ENCODE measurements at regions not wholly inside any gene's neighbourhood (a gene's known extent, or its start where the extent isn't known, plus 50 kb on each side); places are given as distances from the start of the nearest gene placed in this dataset.
A peak's percentile ranks its signal among the peaks of the same experiment; 100 is the strongest.
"Not testable (repeated sequence)": the region's sequence is repeated elsewhere in the genome, so short reads cannot be mapped to it uniquely, and the experiment has no call there.

DNA sequence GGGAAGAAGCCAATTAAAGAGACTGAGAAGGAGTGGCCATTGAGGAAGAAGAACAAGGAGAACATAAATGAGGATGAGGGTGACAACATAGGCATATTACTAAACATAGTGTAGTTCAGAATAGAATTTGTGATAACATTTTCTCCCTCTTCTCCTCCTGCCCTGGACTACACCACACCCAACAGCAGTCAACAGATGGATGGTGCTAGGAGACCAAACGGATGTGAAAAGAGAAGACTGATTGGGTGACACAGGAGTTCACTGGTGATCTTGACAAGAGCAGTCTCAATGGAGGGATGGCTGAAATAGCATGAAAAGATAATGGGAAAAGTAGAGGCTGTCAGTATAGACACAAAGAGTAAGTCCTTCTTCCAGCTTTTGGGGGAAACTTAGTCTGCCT, 226.5 kb upstream of the FGF13 start:
- no peak for DNase-seq (ENCODE audit: low read depth)

GRCh38 chrX:138931212-138931611, 219.7 kb upstream of the FGF13 start:
- DNase-seq (ENCODE audit: low read depth): no peak

DNA sequence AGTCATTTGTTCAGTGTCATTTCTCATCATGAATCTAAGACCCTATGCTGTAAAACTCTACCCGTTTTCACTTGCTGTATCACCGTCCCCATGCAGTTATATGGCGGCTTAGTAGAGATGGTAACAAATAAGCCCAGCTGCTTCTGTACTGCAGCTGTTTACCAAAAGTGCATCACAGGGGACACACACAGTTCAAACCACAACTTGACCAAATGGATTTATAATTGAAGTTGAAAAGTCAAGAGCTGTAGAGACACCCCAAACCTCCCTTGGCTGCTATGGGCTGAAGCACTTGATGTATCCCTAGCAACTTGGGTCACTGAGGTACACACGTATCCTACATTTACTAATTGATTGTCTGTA, 219.0 kb upstream of the FGF13 start:
- DNase-seq (ENCODE audit: low read depth): peak; percentile 53

GRCh38 chrX:138929926-138930582, 218.5 kb upstream of the FGF13 start:
- no peak for DNase-seq (ENCODE audit: low read depth)

- no peak for DNase-seq (ENCODE audit: low read depth)
Observed at GRCh38 chrX:138928737-138929459, 217.4 kb upstream of the FGF13 start.

- peak; percentile 93 for DNase-seq (ENCODE audit: low read depth)
Observed at GRCh38 chrX:138925330-138925729, 213.8 kb upstream of the FGF13 start.

GRCh38 chrX:138923805-138924204, 212.3 kb upstream of the FGF13 start:
- no peak for DNase-seq (ENCODE audit: low read depth)

DNA sequence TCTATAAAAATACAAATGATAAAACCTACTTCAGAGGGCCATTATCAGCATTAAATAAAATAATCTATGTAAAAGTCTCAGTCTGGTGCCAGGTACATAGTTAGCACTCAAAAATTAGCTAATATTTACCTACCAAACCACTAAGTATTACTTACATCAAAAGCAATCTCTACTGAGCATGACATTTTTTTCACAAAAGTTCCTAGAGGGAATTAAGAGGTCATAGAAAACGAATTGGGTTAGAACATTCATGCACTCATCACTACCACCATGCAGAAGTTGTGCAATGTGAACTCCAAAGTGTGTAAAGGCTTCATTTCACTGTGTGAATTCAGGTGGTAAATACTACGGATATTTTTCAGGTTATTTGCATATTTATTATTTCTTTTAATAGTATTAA, 209.5 kb upstream of the FGF13 start:
- no peak for DNase-seq (ENCODE audit: low read depth)

DNA sequence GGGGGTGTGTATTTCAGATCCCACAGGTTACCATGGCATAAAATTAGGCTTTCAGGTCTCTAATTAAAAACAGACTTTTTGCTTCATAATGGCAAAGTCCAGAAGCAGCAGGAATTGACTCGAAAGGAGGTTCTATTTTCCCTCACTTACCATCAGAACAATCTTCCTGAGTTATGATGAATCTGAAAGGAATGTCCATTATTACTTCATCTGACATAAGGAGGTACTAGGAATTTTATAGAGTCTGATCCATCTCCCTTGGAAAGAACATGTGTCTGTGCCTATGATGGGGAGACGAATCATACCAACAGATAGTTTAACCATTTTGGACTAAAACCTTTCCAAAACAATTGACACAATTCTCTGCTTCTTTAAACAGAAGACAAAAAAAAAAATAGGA, 206.3 kb upstream of the FGF13 start:
- DNase-seq (ENCODE audit: low read depth): peak; percentile 73

- no peak for DNase-seq (ENCODE audit: low read depth)
Observed at GRCh38 chrX:138914767-138915166, 203.2 kb upstream of the FGF13 start.

DNA sequence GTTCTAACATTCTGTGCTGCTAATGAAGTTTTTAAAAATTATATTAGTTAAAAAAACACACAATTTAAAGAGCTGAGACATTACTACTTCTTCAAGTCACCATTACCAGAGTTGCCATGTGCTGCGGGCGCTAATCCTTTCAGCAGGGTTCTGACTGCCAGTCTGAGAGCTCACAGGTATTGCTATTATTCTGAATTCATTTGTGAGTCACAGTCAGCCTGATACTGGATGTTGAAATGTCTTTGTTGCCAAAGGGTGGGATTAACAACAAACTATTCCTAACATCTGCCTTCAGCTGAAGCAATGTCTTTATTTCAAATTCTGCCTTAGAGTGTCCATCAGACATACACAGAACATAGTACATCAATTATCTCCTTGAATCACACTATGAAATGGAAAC, 197.1 kb upstream of the FGF13 start:
- DNase-seq (ENCODE audit: low read depth): no peak

DNA sequence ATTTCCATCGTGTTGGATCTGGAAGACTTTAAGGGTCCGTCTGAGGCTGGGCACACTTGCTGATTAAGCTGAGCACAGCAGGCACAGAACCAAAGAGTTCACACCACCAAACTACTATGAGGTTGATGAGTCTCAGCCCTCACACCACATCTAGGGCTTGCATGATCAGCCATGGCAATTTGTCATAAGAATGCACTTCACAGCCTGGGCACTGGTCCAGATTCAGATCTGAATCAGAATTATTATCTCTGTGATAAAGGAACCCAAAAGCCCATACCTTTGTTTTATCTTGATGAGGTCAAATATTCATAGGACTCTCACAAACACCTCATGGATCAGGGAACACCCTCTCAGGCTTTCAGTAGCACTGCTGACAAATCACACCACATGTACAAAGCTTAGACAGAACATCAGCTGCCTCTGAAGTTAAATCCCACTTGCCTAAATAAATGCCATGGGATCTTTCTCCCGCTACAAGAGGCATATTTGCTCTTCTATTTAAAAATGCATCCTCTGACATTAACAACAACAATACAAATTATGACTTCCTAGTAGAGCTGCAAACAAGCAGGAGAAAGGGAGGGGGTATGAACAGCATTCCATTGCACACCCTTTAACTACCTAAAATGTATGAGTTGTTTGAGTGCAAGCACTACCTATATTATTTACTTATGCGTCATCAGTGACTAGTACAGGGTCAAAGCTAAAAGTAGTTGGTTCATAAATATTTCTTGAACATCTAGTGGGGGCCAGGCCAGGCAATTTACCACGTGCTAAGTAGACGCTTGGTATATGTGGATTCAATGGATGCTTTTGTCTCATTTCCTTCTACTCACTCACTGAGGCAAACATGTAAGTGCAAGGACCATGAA, 186.3 kb upstream of the FGF13 start:
- peak; percentile 41 for DNase-seq (ENCODE audit: low read depth)

- DNase-seq (ENCODE audit: low read depth): peak; percentile 13
Observed at GRCh38 chrX:138890491-138890890, 179.0 kb upstream of the FGF13 start.

DNA sequence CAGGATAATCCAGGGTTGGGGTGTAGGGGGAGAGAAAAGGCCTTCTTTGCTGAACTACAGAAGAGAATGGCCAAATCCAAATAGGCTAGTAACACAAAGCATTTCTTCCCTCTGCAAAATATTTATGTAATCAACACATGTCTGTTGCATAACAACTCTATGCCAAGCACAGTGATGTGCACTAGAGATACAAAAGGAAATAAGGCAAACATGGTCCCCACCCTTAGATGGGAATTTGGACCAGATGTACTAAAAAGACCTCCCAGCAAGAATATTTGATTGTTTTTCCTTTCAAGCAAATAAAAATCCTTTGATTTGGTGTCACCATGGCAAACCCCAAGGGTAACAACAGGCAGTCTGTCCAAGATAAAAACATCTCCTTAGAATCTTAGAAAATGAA, 177.6 kb upstream of the FGF13 start:
- no peak for DNase-seq (ENCODE audit: low read depth)

DNA sequence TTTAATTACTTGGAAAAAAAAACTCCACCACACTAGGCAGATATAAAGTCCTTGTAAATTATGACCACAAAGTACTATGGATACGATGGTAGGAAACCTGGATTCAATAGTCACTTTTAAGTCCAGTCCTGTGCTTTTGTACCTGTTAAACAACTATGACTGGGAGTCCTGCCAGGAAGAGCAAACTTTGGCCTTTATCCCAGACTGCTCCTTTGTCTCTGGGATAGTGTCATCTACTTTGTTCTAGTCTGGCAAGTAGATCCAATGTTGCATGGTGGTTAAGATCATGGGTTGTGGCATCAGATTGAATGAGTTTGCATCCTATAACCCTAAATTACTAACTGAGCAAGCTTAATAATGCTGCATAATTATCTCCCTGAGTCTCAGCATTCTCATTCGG, 175.3 kb upstream of the FGF13 start:
- DNase-seq (ENCODE audit: low read depth): peak; percentile 19

DNA sequence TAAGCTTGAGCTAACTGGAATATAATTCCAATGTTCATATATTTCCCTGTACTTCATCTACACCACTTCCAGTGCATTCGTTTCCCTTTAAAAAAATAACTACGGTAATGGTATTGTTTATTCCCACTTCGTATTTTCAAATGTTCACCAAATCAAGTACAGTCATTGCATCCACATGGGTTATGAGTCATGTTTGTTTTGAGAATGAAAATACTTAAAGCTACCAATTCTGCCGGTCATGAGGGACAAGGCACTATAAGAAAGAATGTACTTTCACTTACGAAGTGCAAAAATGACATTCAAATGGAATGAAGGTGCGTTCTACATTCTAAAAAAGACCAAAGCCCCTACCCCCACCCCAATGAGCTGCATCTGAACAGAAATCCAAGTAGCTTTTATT, 174.4 kb upstream of the FGF13 start:
- DNase-seq (ENCODE audit: low read depth): peak; percentile 61

DNA sequence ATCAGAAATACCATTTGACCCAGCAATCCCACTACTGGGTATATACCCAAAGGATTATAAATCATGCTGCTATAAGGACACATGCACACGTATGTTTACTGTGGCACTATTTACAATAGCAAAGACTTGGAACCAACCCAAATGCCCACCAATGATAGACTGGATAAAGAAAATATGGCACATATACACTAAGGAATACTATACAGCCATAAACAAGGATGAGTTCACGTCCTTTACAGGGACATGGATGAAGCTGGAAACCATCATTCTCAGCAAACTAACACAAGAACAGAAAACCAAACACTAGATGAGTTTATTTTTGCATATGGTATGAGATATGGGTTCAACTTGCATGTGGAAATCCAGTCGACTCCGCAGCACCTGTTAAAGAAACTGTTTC, 168.8 kb upstream of the FGF13 start:
- not testable (repeated sequence) for DNase-seq (ENCODE audit: low read depth)

GRCh38 chrX:138877746-138878145, 166.2 kb upstream of the FGF13 start:
- DNase-seq (ENCODE audit: low read depth): peak; percentile 29

DNA sequence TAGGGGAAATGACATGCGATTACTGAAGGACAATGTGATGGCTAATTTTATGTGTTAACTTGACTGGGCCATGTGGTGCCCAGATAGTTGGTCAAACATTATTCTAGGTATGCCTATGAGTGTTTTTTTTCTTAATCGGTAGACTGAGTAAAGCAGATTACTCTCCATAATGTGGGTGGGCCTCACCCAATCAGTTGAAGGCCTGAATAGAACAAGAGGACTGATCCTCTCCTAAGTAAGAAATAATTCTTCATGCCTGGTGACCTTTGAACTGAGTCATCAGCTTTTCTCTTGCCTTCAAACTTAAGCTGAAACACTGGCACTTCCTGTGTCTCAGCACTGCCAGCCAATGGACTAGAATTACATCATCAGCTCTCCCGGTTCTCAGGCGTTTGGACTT, 164.0 kb upstream of the FGF13 start:
- no peak for DNase-seq (ENCODE audit: low read depth)

- no peak for DNase-seq (ENCODE audit: low read depth)
Observed at GRCh38 chrX:138874271-138874935, 162.9 kb upstream of the FGF13 start.

GRCh38 chrX:138873640-138874039, 162.1 kb upstream of the FGF13 start:
- not testable (repeated sequence) for DNase-seq (ENCODE audit: low read depth)

DNA sequence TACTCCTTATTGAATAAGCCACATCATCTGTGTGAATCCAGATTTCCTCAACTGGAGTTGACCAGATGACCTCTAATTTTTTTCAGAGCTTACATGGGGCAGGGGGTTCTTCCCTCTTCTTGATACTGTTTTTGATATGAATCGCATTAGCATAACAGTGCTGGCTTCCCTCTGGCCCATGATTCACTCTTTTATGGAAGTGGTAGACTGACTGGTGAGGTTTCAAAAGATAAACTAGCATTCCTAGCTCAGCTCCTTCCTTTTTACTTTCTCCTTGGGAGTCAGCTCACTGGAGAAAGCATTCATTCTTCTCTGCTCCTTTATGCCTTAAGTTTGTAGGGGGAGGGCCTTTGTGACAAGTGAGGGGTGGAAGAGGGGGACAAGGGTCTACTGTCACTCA, 161.0 kb upstream of the FGF13 start:
- no peak for DNase-seq (ENCODE audit: low read depth)

All from LHCN-M2 (cell line).